ENCODE measurements at regions not wholly inside any gene's neighbourhood (a gene's known extent, or its start where the extent isn't known, plus 50 kb on each side); places are given as distances from the start of the nearest gene placed in this dataset.

DNA sequence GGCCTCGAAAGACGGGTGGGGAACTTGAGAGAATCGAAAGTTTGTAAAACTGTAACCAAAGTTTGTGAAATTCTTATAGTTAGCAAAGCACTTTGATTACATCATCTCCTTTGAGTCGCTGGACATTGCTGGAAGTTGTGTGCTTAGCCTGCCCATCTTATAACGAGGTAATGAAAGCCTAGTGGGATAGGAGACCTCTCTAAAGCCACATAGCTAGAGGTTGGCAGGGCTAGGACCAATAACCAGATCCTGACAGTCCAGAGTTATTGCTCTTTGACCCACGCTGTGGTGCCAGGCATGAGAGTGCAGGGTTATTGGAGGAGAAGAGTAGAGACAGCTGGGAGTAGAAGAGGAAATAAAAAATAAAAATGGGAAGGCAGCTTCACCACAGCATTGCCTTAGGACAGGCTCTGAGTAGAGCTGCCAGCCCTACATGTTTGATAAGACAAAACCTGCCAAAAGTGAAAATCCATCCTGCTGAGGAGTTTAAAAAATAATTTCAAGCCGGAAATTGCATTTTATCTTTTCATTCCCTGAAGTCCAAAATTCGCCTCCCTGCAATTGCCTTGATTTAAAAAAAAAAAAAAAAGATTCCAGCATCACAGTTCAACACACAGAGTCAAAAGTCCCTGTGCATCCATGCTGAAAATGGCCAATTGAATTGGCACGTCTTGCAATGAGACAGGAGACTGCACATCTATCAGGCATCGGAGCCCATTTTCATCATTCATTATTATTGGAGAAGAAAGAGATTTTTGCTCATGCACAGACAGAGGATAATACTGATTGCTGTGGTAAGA, 225.5 kb upstream of the POU2AF2 start:
- DNase-seq = no peak

DNA sequence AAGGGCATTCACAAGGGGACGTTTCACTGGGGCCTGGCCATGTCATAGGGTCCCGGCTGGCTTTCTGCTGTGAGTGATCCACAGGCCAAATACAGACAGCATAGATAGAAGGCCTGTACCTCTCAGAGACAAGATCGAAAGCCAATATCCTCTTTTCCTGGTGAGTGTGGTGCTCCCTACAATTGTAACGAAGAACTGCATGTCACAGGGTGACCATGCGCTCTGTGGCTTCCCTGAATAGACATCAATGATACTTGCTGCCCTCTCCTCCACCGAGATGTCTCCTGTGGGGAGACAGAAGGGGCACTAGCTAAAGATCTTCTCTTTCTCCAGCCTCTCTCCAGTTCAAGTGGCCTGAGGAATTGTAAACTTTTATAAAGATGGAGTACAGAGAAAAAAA, 226.1 kb upstream of the POU2AF2 start:
- no peak for DNase-seq

DNA sequence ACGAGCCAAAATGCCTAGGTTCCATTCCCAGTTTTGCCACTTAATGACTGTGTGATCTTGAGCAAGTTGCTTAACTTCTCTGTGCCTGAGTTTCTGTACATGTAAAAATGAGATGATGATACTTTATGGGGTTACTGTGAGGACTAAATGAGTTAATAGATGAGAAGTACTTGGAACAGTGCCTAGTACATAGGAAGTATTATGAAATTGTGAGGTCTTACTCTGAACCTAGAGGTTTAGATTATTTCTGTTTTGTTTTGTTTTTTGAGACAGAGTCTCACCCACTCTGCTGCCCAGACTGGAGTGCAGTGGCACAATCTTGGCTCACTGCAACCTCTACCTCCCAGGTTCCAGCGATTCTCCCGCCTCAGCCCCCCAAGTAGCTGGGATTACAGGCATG, 227.0 kb upstream of the POU2AF2 start:
- DNase-seq = no peak

DNA sequence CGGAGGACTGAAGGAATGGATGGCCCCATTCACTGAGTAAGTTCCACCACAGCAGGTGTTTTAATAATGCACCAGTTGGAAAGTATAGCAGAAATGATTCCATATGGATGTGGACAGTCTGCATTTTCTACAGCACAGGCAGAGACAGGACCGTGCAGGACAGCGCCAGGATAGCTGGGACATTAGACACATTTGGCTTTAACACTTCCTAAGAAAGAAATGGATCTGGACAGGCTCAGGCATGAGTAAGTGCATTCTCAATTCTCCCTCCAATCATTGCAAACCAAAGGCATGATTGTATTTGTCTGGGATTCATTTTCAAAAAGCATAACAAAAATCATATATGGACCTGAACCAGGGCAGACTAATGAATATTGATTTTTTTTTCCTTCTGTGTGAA, 233.0 kb upstream of the POU2AF2 start:
- DNase-seq = no peak

DNA sequence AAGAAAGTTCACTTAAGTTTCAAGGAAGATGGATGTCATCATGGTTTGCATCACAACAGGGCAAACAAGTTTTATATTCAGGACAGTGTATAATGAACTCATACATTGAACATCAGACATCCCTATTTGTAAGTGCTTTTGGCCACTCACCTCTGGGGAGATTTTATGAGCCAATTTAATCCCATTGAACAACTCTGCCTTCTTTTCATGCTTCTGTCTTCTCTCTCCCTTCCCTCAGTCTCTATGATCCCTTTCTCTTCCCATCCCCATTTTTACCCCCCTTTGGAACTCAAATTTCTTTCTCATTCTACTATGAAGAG, 234.3 kb upstream of the POU2AF2 start:
- DNase-seq = no peak

DNA sequence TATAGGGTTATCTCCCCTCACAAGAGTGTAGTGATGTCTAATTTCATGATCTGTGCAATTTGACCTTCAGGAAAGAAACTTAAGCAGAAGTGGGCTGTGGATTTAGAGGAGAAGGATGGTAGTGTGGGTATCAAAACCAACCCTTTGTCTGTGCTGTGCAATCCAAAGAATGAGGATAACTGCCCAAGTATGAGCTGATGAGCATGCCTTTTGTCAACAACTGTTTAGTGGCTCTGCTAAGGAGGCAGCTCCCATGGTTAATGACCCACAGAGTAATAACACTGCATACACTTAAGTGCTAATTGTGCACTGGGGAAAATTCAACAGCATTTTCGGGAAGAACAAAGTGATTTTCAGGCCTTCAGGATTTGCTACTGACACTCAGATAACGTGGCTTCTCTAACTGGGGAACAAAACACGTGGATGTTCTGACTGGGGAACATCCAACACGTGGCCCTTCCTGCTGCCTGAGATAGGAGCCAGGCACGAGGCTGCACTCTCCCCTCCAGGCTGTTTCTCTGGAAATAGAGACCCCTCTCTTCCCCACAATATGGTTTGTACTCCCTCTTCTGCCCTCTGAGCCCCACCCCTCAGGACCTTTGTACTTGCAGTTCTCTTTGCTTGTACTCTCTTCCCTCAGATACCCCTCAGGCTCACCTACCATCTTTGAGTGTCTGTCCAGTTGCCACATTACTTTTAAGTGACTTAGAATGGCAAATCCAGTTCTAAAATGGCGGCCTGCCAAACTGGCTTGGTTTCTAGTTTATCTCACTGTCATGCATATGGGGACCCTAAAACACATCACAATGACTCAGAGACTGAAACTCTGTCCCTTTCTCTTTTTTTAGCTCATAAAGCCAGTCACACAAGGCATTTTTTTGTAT, 234.9 kb upstream of the POU2AF2 start:
- DNase-seq = no peak

DNA sequence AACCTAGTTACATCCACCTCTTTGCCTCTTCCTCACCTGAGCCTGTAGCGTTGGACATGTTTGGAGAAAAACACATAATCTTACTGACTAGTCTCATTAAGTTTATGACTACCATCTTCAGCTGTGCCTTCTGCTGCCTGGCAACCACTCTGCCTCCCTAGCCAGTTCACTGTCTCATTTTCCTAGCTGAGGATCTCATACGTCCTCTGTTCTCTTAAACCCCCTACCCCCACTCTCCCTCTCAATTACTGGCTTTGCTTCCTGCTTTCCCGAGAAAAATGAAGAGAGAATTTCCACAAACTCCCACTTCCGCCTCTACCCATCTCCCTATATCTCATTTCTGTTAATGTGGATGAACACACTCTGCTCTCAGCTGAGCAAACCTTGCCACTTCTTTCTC, 239.3 kb upstream of the POU2AF2 start:
- peak; percentile 99 for DNase-seq

DNA sequence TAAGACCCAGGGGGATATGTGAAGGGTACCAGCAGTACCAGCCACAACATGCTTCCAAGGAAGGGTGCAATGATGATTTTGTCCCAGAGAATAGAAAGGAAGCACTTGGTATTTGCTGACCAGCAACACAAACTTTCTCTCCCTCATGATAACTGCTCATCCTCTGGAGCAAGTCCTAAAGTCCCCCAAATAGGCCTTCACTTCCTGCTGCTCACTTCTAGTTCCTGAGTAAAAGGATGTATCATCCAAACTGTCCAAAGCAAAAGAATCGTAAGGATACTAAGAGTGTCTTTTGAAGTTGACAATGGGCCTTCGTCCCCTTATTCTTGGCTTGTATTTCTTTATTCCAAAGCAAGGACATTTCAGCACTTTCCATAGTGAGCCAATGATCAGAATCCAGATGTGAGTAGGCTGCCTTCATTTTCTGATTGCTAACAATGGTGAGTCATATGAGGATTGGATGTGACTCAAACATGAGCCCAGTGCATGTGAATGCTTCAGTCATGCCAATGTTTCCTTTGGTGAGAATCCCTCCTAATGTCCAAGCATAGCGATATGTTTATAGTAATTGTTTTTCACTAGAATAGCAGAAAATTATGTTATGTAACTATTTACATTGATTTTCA, 243.4 kb upstream of the POU2AF2 start:
- no peak for DNase-seq

DNA sequence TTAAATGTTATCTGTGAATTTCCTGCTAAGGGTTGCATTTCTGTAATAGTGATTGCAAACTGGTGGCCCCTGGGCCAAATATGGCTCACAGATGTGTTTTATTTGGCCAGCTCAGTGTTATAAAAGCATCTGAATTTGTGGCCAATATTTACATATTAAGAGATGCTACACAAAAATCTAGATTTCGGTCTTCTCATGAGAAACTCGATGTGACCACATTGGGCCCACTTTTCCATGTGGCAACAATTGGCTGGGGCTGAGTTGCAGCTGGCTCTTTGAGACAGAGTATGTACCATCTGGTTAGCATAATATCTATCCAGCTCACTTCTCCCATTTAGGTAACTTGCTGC, 244.5 kb upstream of the POU2AF2 start:
- no peak for DNase-seq

DNA sequence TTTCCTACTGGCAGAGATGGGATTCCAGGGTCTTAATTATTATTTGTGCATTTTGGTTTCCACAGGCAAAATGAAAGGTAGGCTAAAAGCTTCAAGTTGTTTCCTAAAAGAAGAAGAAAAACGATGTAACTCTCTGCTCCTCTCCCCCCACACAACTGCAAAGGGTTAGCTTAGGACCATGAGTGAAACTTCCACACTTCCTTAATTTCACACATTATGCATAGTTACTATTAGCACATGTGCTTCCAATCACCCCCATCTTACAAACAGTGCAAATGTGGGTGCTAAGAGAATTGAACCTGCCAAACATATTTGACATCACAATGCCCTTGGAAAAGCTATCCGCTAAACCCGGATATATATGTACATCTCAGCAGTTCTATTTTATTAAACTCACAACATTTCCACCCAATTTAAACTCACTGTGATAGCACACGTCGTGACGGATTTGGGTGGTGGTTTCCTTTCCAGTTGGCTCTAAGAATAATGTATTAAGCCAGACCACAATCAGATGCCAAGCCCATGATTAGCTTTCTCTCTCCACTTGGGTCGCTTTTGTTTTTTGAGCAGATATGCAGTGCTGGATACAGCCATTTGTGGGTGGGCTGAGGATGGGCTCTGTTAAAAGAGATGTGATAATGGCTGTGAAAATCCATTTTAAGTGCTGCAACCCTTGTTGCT, 245.0 kb upstream of the POU2AF2 start:
- DNase-seq = no peak

DNA sequence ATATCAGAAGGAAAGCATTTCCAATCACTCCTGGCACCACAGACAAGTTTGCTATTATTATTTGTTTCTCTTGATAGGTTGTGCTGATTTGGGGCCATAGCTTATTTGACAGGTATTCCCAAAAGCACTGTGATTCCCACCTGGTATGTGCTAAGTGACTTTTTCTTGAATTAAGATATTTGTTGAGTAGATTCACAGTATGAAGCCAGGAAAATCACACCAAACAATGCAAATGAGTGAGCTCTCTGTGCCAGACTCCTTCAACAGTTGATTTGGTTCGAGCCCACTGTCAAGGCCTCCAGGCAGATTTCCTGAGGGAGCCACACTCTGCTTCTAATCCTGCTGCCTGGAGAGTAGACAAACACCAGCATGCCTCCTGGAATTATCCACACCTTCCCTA, 253.0 kb upstream of the POU2AF2 start:
- DNase-seq = peak; percentile 51

DNA sequence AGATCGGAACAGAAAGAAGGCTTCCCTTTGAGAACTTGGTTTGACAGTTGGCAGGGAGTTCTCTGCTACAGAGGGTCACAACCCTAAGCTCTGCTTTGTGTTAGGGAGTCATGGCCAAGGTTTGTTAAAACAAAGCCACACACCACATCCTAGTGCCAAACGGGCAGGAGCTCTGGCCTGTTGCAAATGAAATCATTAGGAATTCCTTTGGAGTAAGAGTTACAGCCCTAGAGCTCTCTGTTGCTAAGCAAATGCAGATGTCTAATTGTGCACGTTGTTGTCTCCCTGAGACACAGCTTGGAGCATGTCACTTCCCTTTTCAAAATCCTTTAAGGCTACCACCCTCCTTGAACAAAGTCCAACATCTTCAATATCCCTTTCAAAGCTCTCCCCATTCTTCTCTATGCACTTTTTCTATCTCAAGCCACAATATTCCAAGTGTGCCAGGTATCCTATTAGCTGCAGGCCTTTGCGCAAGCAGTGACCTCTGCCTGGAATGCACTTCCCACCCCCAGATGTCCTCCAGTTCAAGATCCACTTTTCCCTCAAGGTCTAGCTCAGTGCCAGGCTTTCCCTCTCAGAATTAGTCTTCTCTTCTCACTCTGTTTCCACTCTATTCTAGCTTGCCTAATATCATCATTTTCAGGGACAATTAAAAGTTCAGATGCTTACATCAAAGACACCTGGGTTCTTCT, 253.7 kb upstream of the POU2AF2 start:
- DNase-seq = no peak

DNA sequence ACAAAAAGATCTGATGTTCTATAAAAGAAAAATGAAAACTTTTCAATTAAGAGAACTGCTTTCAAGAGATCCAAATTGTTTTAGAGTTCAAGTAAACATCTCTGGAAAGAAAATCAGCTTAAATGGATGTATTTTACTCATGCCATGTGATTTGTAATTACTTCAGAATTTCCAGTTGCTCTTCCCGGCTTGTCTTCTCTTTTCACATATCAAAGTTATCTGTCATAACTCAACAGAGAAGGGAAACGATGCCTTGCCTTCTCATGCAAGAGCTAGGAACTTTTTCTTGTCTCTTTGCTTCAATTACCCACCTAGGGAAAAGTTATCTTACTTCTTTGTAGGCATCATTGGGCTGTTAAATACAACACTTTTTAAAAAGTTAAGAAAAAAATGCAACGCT, 255.2 kb upstream of the POU2AF2 start:
- no peak for DNase-seq

DNA sequence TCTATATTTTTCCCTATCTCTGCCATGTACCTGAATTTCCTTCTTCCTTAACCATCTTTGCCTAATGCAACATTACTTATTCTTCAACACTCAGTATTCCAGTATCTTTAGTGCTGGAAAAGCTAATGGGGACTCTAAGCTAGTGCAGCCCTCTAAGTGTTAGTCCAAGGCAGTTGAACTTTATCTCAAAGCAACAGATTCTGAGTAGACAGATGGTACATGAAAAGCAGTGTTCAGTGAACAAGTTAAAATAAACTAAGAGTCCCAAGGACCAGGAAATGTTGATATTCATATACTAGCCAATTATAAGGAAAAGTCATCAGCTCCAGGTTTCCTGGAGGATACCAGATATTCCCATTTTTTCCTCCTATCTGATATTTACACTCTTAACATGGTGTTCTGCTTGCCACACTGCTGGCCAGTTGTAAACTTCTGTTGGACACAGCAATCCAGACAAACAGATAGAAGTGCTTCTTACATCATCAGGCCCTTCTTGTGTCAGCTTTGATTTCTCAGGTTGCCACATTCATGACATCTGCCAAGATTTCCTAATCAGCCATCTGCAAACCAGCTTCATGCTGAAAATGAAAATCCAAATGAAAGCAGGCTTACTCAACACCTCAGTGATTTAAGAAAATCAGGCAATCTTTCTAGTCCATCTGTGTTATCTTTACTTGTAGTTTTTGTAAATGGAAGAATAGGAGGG, 255.9 kb upstream of the POU2AF2 start:
- DNase-seq = no peak

DNA sequence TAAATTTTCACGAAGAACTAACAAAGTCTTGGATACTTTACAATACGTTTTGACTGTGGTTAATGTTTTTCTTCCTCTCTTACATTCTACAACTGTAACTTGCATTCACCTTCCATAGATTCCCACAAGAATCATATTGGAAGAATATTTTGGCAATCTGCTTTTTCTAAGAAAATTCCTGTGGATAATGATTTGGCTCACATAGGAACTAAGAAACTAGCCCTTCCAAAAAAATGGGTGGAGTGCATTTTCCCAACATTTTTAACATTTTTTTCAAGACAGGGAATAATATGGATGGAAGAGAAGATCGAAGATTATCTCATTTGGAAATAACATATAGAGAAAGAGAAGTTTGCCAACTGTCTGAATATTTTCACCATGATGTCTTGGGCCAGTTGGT, 256.9 kb upstream of the POU2AF2 start:
- no peak for DNase-seq

DNA sequence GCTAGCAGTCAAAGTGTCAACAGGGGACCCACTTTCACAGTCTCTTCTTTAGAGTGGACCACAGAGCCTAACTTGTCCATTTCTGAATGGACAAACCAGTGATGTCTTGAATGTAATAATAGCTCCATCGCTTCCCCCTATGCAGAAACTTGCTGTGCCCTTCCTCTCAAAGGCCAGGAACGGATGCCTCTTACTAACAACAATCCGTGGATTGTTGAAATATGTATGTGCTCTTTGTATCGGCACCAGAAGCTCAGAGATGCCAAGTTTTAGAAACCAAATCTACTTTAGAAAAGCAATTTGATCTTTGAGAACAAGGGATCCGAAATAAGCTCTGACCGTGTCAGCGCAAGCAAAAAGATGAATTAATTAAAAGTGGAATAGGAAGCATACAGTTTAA, 259.5 kb upstream of the POU2AF2 start:
- DNase-seq = no peak

DNA sequence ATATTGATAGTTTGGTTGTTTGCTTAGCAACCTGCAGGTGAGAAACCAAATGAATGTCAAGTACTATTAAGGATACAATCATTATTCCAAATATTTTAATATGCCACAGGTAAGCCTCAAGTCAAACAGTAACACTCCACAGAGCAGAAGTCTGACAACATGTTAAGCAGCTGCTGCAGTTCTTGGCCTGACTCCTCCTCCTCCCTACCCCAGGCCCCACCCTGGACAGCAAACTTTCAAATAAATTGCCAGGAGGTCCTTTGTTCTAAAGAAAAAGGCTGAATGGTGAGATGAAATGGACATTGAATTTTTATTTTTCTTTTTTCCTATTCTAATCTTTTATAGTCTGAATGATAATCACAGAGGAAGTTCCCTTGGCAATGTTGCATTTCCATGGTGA, 260.0 kb upstream of the POU2AF2 start:
- DNase-seq = peak; percentile 30

DNA sequence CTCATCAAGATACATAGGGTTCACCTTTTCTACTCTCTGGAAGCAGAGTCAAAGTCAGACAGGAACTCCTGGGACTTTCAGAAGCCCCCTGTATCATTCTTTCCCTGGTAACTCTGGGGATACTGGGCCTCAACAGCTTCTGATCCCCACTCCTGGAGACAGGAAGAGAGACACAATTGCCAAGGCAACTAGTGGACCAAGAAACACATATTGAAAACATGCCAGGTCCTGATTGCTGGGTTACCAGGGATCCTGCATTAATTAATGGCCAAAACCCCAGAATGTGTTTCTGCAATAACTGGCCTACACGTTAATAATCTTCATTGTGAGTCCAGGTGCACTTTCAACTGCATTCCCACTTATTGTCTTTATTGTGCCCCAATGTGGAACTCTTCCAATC, 260.8 kb upstream of the POU2AF2 start:
- DNase-seq = no peak

DNA sequence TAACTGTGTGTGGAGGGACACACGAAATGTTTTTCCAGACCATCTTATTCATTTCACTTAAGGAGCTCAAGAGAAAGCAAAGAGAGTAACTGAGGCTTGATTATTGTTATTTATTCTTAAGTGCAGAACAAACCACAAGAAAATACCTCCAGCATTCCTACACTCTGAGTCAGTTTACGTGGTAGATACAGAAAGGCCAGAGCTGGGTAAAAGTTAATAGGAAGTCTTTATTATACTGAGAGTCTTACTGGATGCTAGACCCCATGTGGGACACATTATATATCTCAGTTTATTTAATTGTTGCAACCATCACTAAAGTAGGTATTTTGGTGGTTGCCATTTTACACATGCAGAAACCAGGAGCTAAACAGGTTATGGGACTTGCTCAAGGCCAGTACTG, 261.4 kb upstream of the POU2AF2 start:
- no peak for DNase-seq

DNA sequence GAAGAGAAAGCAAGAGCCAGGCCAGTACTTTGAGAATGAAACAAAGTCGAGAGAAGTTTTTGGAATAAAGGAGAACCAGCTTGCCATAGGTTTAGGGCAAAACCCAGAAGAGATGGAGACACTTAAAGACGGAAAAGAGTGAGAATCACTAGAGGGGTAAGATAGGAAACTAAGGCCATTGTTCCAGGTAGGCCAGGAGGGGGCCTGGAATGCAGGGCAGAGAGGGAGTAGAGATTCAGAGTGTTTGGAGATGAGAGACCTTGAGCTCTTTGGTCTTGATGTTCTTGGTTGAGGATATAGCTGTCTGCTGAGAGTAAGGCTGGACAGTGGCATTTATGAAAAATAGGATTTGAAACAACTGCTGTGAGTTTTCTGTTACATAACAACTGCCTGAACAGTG, 263.3 kb upstream of the POU2AF2 start:
- no peak for DNase-seq

DNA sequence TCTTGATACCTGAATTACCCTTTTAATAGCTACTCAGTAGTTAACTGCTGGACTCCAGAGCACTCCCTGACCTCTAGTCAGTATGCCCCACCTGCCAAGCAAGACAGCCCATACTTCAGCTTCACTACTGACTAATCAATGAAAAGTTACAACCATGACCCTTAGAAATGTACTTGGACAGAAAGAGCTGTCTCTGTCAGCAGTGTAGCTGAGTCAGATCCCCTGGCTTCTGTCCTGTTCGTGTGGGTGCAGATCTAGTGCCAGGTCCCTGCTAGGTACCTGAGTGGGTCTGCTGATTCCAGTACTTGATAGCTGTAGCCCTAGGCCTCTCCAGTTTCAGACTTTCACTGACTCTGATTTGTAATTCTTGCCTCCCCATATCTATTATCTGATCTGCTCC, 265.8 kb upstream of the POU2AF2 start:
- DNase-seq = no peak

DNA sequence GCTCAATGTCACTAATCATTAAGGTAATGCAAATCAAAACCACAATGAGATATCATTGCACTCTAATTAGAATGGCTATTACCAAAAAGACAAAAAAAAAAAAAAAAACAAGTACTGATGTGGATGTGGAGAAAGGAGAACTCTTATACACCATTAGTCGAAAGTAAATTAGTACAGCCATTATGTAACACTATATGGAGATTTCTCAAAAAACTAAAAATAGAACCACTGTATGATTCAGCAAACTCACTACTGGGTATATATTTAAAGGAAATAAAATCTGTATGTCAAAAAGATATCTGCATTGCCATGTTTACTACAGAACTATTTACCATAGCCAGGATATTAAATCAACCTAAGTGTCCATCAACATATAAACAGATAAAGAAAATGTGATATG, 265.4 kb upstream of the ARHGAP20 start:
- DNase-seq = peak; percentile 29
